Neural crest cell (in vitro differentiated cells): ENCODE measurements at regions not wholly inside any gene's neighbourhood (a gene's known extent, or its start where the extent isn't known, plus 50 kb on each side); places are given as distances from the start of the nearest gene placed in this dataset.
A peak's percentile ranks its signal among the peaks of the same experiment; 100 is the strongest.
"Not testable (repeated sequence)": the region's sequence is repeated elsewhere in the genome, so short reads cannot be mapped to it uniquely, and the experiment has no call there.

Experiments
- DNase-seq: peaks from one replicate; pipeline ENCODE4 v3.0.0; 2021; ENCODE audit warnings: low read depth, mixed read lengths, low spot score
- H3K27ac Mint-ChIP-seq: one replicate; pipeline ENCODE4 v1.8.0; 2021; ENCODE audit warnings: mild to moderate bottlenecking, mixed read lengths; ENCODE audit not compliant: unreplicated experiment
- H3K27me3 Mint-ChIP-seq: 2 replicates; pipeline ENCODE4 v1.8.0; 2021; ENCODE audit warnings: low read depth, mild to moderate bottlenecking, mixed read lengths
- H3K36me3 Mint-ChIP-seq: 2 replicates; pipeline ENCODE4 v1.8.0; 2021; ENCODE audit warnings: low read depth, mild to moderate bottlenecking, mixed read lengths
- H3K4me1 Mint-ChIP-seq: 2 replicates; pipeline ENCODE4 v1.8.0; 2021; ENCODE audit warnings: mixed read lengths
- H3K4me3 Mint-ChIP-seq: one replicate; pipeline ENCODE4 v1.8.0; 2021; ENCODE audit warnings: mild to moderate bottlenecking, mixed read lengths
- H3K9me3 Mint-ChIP-seq: 2 replicates; pipeline ENCODE4 v1.8.0; 2021; ENCODE audit warnings: mixed read lengths
- CTCF ChIP-seq: fragments of 200-600 bp; sonication (generic); conservative IDR thresholded peaks from 2 replicates; pipeline ENCODE4 v1.5.0; 2021; ENCODE audit warnings: antibody characterized with exemption, mild to moderate bottlenecking

GRCh38 chr21:17200250-17200649 lies 312.6 kb upstream of the CXADR start:
- no peaks in the 10 kb centered on the region for H3K9me3 Mint-ChIP-seq
- no peak overlapping the region for H3K27ac Mint-ChIP-seq

GRCh38 chr21:17201741-17202260 lies 311.0 kb upstream of the CXADR start:
- TF ChIP-seq CTCF, result no peak
- Mint-ChIP-seq H3K27me3 (no peaks in the 10 kb centered on the region), H3K36me3 (no peaks in the 10 kb centered on the region), H3K4me3 (no peak overlapping the region), H3K9me3 (no peaks in the 10 kb centered on the region), H3K4me1 (no peaks in the 10 kb centered on the region), H3K27ac (no peak overlapping the region)
- no peak for DNase-seq

More at GRCh38 chr21:17200250-17200649, 312.6 kb upstream of the CXADR start:
- Mint-ChIP-seq H3K27me3 (no peaks in the 10 kb centered on the region), H3K4me3 (no peak overlapping the region), H3K36me3 (no peaks in the 10 kb centered on the region), H3K4me1 (no peaks in the 10 kb centered on the region)
- DNase-seq, result no peak
- no peak for TF ChIP-seq CTCF

GRCh38 chr21:17214801-17215200 lies 298.0 kb upstream of the CXADR start:
- Mint-ChIP-seq H3K4me1 (no peaks in the 10 kb centered on the region), H3K4me3 (no peak overlapping the region), H3K27me3 (no peaks in the 10 kb centered on the region), H3K9me3 (peaks cover under 1% of the 10 kb centered on the region), H3K36me3 (no peaks in the 10 kb centered on the region), H3K27ac (no peak overlapping the region)
- TF ChIP-seq CTCF, result no peak
- no peak for DNase-seq

- DNase-seq, H3K4me3 Mint-ChIP-seq, H3K27ac Mint-ChIP-seq, H3K27me3 Mint-ChIP-seq, H3K4me1 Mint-ChIP-seq, H3K9me3 Mint-ChIP-seq, H3K36me3 Mint-ChIP-seq: not testable (repeated sequence)
Observed at GRCh38 chr21:17219050-17219449, 293.8 kb upstream of the CXADR start.

- H3K36me3 Mint-ChIP-seq, result no peaks in the 10 kb centered on the region
- no peak overlapping the region for H3K27ac Mint-ChIP-seq
- TF ChIP-seq CTCF, result peak; percentile 31
- no peaks in the 10 kb centered on the region for H3K27me3 Mint-ChIP-seq
- no peaks in the 10 kb centered on the region for H3K4me1 Mint-ChIP-seq
- H3K4me3 Mint-ChIP-seq, result no peak overlapping the region
- H3K9me3 Mint-ChIP-seq, result peaks cover 6% of the 10 kb centered on the region
- no peak for DNase-seq
Observed at GRCh38 chr21:17231124-17231523, 281.7 kb upstream of the CXADR start.

GRCh38 chr21:17231771-17232170 lies 281.1 kb upstream of the CXADR start:
- Mint-ChIP-seq H3K27ac (no peak overlapping the region), H3K27me3 (no peaks in the 10 kb centered on the region), H3K4me1 (no peaks in the 10 kb centered on the region), H3K9me3 (peaks cover 6% of the 10 kb centered on the region), H3K36me3 (no peaks in the 10 kb centered on the region), H3K4me3 (no peak overlapping the region)
- no peak for DNase-seq
- no peak for TF ChIP-seq CTCF
